AG09309 (cell line): ENCODE measurements at regions not wholly inside any gene's neighbourhood (a gene's known extent, or its start where the extent isn't known, plus 50 kb on each side); places are given as distances from the start of the nearest gene placed in this dataset.

Experiments
- DNase-seq: peaks from one replicate; pipeline ENCODE4 v3.0.0-alpha.2; 2010; ENCODE audit warnings: low read depth
- H3K4me3 ChIP-seq: 2 replicates; pipeline ENCODE4 v1.5.1; 2011; ENCODE audit warnings: mild to moderate bottlenecking, low read depth, low read length, moderate library complexity; ENCODE audit not compliant: control insufficient read depth
- TF ChIP-seq, protein P1 (sequence below): IDR thresholded peaks from 2 replicates; pipeline ENCODE4 v1.5.1; 2011; ENCODE audit warnings: mild to moderate bottlenecking, low read depth, low read length, inconsistent platforms; ENCODE audit not compliant: insufficient read depth, control insufficient read depth; ENCODE audit errors: missing control alignments

- no peak for DNase-seq
- TF ChIP-seq, protein P1, sequence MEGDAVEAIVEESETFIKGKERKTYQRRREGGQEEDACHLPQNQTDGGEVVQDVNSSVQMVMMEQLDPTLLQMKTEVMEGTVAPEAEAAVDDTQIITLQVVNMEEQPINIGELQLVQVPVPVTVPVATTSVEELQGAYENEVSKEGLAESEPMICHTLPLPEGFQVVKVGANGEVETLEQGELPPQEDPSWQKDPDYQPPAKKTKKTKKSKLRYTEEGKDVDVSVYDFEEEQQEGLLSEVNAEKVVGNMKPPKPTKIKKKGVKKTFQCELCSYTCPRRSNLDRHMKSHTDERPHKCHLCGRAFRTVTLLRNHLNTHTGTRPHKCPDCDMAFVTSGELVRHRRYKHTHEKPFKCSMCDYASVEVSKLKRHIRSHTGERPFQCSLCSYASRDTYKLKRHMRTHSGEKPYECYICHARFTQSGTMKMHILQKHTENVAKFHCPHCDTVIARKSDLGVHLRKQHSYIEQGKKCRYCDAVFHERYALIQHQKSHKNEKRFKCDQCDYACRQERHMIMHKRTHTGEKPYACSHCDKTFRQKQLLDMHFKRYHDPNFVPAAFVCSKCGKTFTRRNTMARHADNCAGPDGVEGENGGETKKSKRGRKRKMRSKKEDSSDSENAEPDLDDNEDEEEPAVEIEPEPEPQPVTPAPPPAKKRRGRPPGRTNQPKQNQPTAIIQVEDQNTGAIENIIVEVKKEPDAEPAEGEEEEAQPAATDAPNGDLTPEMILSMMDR = no peak
Measured at GRCh38 chr1:2857521-2857920, 56.0 kb upstream of the TTC34 start.

GRCh38 chr1:2858676-2859075 lies 57.2 kb upstream of the TTC34 start:
- TF ChIP-seq, protein P1 = no peak
- no peak overlapping the region for H3K4me3 ChIP-seq
- no peak for DNase-seq

More at GRCh38 chr1:2857521-2857920, 56.0 kb upstream of the TTC34 start:
- H3K4me3 ChIP-seq = no peak overlapping the region

DNA sequence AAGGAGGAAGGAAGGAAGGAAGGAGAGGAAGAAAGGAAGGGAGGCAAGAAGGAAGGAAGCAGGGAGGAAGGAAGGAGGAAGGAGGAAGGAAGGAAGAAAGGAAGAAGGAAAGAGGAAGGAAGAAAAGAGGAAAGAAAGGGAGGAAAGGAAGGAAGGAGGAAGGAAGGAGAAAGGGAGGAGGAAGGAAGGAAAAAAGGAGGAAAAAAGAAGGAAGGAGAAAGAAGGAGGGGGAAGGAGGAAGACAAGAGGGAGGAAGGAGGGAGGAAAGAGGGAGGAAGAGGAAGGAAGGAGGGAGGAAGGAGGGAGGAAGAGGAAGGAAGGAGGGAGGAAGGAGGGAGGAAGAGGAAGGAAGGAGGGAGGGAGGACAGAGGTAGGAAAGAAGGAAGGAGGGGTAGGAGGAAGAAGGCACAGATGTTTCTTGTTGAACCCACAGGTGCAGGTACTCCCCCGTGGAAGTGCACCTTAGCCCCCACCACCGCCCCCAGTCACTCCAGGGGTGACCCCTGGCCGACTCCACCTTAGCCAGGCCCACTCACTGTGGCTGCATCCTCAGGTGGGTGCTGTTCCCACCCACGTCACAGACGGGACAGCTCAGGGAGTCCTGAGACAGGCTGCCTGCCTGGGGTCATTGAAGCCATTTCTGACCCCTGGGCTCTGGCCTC lies 57.9 kb upstream of the TTC34 start:
- TF ChIP-seq, protein P1 = no peak
- DNase-seq = no peak
- H3K4me3 ChIP-seq = no peak overlapping the region

GRCh38 chr1:2859881-2860430 lies 58.5 kb upstream of the TTC34 start:
- H3K4me3 ChIP-seq = no peak overlapping the region
- TF ChIP-seq, protein P1 = no peak
- no peak for DNase-seq

GRCh38 chr1:2860476-2861142 lies 59.1 kb upstream of the TTC34 start:
- no peak overlapping the region for H3K4me3 ChIP-seq
- DNase-seq = no peak
- TF ChIP-seq, protein P1 = no peak

DNA sequence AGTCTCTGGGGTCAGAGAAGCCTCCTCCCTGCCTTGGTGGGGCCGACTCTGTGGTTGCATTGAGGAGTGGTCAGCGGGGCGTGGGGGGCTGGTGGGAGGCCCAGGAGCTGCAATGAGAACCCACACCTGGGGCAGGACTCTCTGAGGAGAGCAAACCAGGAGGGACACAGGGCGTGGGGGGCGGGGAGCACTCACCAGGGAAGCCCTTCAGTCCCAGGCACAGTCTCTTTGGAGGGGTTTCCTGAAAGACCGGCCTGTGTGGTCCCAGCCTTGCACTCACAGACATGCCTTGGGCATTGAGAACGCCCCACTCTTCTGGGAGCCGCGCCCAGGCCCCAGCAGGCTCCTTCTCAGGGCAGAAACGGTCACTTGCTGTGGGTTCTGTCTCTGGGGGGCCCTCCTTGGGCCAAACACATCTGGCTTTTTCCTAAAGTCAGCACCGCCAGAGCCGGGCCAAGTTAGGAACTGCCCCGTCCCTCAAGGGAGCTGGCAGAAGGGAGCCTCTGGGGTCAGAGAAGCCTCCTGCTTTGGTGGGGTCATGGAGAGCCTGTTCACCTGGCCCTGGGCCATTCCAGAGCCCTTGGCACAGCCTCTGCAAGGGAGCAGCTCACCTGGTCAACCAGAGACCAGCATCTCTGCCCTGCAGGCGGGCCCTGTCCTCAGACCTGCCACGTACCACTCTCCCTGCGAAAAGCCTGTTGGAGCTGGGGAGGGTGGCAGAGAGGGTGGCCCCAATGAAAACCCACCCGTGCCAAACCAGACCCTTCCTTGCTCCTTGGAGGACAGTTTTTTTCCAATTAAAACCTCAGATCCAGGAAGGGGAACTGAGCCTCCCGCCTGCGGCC lies 59.9 kb upstream of the TTC34 start:
- DNase-seq = no peak
- TF ChIP-seq, protein P1 = no peak
- H3K4me3 ChIP-seq = no peak overlapping the region
